Epithelial cell of proximal tubule (primary cell): ENCODE measurements at regions not wholly inside any gene's neighbourhood (a gene's known extent, or its start where the extent isn't known, plus 50 kb on each side); places are given as distances from the start of the nearest gene placed in this dataset.

Source experiments
- DNase-seq: peaks from one replicate; pipeline ENCODE4 v3.0.0-alpha.2; 2011; ENCODE audit warnings: low read depth
- H3K4me3 ChIP-seq: 2 replicates; pipeline ENCODE4 v1.5.1; 2011; ENCODE audit warnings: low read depth, mild to moderate bottlenecking, low read length
- TF ChIP-seq, protein P1 (sequence below): conservative IDR thresholded peaks from 2 replicates; pipeline ENCODE4 v1.5.1; 2012; ENCODE audit warnings: low read depth, mild to moderate bottlenecking, low read length

DNA sequence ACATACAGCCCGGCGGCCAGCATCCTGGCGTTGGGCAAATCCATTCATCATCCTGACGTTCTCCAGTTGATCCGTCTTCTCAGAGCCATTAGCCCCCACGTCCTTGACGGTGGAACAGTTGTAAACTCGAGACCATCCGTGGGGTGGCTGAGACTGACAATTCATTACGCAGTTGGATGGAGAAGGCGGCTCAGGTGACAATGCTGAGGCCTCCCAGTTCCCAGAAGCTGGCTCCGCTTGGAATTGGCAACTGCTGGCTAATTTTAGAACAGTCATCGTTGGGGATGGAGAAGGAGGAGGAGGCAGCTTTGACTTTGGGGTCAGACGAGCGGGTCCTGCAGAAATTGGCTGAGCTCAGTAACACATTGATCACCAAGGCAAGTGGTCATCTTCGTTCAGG lies 186.5 kb downstream of the PHETA1 start:
- TF ChIP-seq, protein P1, sequence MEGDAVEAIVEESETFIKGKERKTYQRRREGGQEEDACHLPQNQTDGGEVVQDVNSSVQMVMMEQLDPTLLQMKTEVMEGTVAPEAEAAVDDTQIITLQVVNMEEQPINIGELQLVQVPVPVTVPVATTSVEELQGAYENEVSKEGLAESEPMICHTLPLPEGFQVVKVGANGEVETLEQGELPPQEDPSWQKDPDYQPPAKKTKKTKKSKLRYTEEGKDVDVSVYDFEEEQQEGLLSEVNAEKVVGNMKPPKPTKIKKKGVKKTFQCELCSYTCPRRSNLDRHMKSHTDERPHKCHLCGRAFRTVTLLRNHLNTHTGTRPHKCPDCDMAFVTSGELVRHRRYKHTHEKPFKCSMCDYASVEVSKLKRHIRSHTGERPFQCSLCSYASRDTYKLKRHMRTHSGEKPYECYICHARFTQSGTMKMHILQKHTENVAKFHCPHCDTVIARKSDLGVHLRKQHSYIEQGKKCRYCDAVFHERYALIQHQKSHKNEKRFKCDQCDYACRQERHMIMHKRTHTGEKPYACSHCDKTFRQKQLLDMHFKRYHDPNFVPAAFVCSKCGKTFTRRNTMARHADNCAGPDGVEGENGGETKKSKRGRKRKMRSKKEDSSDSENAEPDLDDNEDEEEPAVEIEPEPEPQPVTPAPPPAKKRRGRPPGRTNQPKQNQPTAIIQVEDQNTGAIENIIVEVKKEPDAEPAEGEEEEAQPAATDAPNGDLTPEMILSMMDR = no peak
- H3K4me3 ChIP-seq = no peak overlapping the region
- no peak for DNase-seq

DNA sequence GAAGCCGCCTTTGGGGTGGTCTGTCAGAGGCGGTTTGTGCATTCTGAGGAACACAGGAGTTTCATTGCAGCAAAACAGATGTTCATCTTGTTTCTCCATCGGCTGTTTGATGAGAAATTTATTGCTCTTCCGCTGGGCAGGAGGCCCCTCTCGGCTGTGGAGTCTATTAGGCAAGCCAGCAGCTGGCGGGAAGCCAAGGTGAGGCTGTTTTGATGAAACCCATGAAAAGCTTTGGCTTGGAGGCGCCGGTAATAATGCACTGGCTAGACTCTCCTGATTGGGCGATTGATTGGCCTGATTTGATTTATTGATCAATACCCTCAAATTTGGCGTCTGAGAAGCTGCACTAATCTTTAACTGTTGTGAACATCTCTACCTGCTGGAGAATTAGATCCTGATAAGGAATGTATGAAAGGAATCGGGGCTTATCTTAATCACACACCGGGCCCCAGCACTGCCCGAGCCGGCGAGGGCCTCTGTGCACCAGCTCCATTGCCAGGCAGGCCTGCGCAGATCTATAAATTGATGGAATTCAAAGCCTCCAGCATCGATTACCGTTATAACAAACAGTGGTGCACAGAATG lies 187.7 kb downstream of the PHETA1 start:
- TF ChIP-seq, protein P1 = no peak
- H3K4me3 ChIP-seq = no peak overlapping the region
- no peak for DNase-seq

DNA sequence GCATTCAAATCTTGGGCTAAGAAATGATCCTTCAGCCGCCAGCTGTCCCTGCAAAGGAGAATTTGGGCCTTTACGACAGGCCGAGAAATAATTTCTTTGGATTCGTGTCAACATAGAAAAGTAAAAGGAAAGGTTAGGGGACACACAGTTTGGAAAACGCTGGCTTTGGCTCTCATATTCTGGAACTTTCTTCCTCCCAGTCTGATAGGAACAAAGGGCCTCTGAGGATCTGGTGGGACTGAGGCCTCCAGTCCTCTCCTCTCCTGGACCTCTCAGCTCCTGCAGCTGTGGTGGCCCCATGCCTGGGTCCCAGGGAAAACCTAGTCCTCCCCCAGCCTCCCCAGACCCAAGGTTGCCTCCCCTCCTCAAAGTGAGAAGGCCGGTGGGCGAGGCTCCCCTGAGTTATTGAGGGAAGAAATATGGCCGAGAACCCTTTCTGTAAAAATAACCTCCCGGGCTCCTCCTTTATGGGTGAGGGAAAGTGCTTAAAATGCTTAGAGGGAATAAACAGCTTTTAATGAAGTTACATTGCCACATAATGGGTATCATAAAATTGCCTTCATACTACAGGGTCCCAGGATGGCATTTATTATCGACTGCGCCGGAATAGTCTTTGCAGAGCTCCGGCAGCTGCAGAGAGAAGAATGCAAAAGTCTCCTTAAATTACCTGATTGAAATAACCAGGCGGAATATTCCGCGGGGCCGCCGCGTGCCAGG lies 188.3 kb downstream of the PHETA1 start:
- DNase-seq = no peak
- H3K4me3 ChIP-seq = no peak overlapping the region
- TF ChIP-seq, protein P1 = no peak

DNA sequence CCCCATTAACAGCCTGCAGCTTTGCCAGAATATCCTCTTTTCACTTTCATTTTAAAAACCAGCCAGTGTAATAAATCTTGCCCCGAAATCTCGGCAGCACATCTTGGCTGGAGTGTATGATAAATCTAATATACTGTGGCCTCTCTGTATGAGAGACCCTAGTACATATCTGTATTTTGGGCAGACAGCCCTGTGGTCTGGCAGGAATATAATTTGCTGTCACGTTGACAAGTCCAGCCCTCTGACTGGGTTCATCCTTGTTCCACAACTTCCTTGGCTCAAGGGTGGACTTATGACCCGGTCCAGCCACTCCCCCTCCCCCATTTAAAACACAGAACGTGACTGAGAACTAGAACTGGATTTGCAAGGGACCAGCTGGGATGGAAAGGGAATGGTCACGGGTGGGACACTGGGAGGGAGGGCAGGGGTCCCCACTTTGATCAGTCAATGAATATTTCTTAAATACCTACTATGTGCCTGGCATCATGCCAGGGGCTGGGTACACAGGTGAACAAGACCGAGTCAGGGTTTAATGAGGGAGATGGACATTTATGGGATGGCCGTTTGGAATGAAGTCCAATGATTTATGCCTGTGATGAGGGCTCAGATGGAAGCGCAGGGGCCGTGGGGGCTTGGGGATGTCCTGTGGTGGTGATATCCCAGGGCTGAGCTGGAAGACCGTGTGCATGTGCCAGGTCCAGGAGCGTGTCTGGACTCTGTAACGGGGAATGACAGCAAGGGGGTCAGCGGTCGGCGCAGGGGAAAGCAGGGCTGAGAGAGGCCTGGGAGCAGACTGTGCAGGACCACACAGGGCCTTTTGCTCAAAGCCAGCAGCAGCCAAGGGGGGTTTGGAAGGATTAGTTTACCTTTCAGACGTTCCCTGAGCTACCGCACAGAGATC lies 190.5 kb downstream of the PHETA1 start:
- no peak overlapping the region for H3K4me3 ChIP-seq
- TF ChIP-seq, protein P1 = no peak
- no peak for DNase-seq

DNA sequence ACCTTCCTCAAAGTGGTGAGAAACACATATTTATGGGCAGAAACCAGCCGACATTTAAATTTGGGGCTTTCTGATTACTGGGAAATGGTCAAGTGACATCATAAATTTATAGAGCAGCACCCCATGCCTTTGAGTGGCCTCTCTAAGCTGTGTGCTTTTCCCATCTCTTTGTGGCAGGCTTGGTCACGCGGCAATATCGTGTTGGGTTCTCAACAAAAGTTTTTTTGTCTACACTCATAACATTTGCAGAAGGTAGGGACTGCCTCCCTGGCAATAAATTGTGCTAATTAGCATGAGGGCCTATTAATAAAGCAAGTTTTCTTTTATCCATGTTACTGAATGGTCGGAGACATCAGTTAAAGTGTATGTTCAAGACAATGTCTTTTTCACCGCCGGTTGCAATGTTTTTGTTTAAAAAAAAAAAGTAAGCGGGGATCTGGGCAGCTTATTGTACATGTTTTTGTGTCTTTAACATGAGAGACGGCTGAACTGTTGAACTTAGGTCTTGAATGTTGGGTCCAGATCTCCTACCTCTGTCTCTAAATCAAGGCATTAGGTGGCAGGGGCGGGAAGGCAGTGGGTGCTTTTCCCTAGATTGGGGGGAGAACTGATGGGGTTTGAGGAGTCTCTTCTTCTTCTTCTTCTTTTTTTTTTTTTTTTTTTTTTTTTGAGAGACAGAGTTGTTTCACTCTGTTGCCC lies 193.3 kb downstream of the PHETA1 start:
- no peak overlapping the region for H3K4me3 ChIP-seq
- TF ChIP-seq, protein P1 = no peak
- DNase-seq = no peak

DNA sequence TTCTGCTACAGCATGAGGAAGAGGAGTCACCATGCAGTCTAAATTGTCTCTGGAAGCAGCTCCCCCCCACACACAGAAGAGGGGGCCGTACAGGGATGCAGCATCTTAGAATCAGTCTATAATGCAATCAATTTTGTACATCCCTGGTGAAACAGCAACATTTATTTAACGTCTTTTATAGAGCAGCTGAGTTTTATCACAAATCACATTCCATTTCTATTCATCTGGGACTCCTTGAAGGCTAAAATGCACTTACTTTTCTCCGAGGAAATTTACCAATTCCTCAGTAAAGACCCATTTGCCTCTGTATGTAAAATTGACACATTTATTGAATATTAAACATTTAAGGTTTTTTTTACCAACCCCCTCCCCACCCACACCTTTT lies 193.9 kb downstream of the PHETA1 start:
- TF ChIP-seq, protein P1 = no peak
- no peak for DNase-seq
- no peak overlapping the region for H3K4me3 ChIP-seq
